Esophagus muscularis mucosa (tissue), 4 donors: ENCODE measurements at regions not wholly inside any gene's neighbourhood (a gene's known extent, or its start where the extent isn't known, plus 50 kb on each side); places are given as distances from the start of the nearest gene placed in this dataset.

Experiments used
- DNase-seq: peaks from one replicate; pipeline ENCODE4 v3.0.0-alpha.2; 2017; ENCODE audit errors: extremely low spot score
- H3K27ac ChIP-seq, 4 donors: fragments of 200-600 bp; sonication (generic); replicated peaks in 1 of 4; 1 replicate in 3 of 4; 2 replicates in 1 of 4; pipeline ENCODE4 v1.5.1; 2016 to 2019; ENCODE audit warnings: mild to moderate bottlenecking in 1 of 4
- H3K27me3 ChIP-seq, 4 donors: fragments of 200-600 bp; sonication (generic); one replicate each; pipeline versions ENCODE4 v1.5.1 to v1.6.0; 2016 to 2019
- H3K36me3 ChIP-seq, 4 donors: fragments of 200-600 bp; sonication (generic); one replicate each; pipeline ENCODE4 v1.5.1; 2016 to 2019
- H3K4me1 ChIP-seq, 4 donors: fragments of 200-600 bp; sonication (generic); one replicate each; pipeline ENCODE4 v1.5.1; 2016 to 2019
- H3K4me3 ChIP-seq, 4 donors: fragments of 200-600 bp; sonication (generic); 1 replicate in 2 of 4; 2 replicates in 2 of 4; pipeline ENCODE4 v1.5.1; 2016 to 2019; ENCODE audit warnings: mild to moderate bottlenecking in 4 of 4, moderate library complexity in 1 of 4
- H3K9me3 ChIP-seq, 4 donors: fragments of 200-600 bp; sonication (generic); 1 replicate in 3 of 4; 2 replicates in 1 of 4; pipeline ENCODE4 v1.5.1; 2016 to 2019
- CTCF ChIP-seq, 3 experiments: fragments of 200-600 bp in 2 of 3; fragments of 450-650 bp in 1 of 3; sonication (generic) in 2 of 3; IDR thresholded peaks; one replicate each; pipeline ENCODE4 v1.5.1; 2017 to 2019; ENCODE audit warnings: antibody characterized with exemption in 3 of 3, mild to moderate bottlenecking in 2 of 3, moderate library complexity in 1 of 3
- EP300 ChIP-seq: sonication (generic); formaldehyde crosslinking; IDR thresholded peaks from one replicate; pipeline ENCODE4 v1.6.1; 2017; ENCODE audit warnings: antibody characterized with exemption
- POLR2A ChIP-seq: fragments of 450-650 bp; IDR thresholded peaks from one replicate; pipeline ENCODE4 v1.6.1; 2017; ENCODE audit warnings: antibody characterized with exemption, moderate library complexity, mild to moderate bottlenecking, low read depth
- POLR2AphosphoS5 ChIP-seq, 2 donors: sonication (generic); formaldehyde crosslinking; IDR thresholded peaks; one replicate each; pipeline ENCODE4 v1.6.1; 2017; ENCODE audit warnings: antibody characterized with exemption in 2 of 2
- WGBS: methylation state at CpG from one replicate; pipeline ENCODE4 v1.1.5; 2018; 5-methylcytosine and 5-hydroxymethylcytosine counted together
- intact Hi-C: fragments of 100-400 bp; cut with DNase I; formaldehyde crosslinking; loops from one replicate; pipeline ENCODE4 v1.15.1; 2023

- DNase-seq: no peak
- Histone ChIP-seq H3K36me3 (no peaks in the 10 kb centered on the region), H3K27me3 (no peaks in the 10 kb centered on the region), H3K4me3 (no peak overlapping the region), H3K9me3 (no peaks in the 10 kb centered on the region), H3K4me1 (no peaks in the 10 kb centered on the region), H3K27ac (no peak overlapping the region)
- intact Hi-C loops: no loop called here
- 81% methylated on average over 1 of the region's 1 CpG for WGBS
- no peak for TF ChIP-seq CTCF (IDR thresholded peaks at IDR 0.05)
- TF ChIP-seq EP300: no peak
- no peak for TF ChIP-seq POLR2AphosphoS5 (IDR thresholded peaks at IDR 0.05)
- no peak for TF ChIP-seq POLR2A
These were observed 451.2 kb downstream of the RAB28 start for GRCh38 chr4:13032936-13033335.

GRCh38 chr4:13024147-13025105 is 459.7 kb downstream of the RAB28 start:
- no peaks in the 10 kb centered on the region for H3K36me3 ChIP-seq
- no peaks in the 10 kb centered on the region for H3K27me3 ChIP-seq
- peaks cover 0 to 5% (median 0%) of the 10 kb centered on the region in 4 donors for H3K9me3 ChIP-seq
- WGBS: 80% methylated on average over 7 of the region's 7 CpGs
- no peaks in the 10 kb centered on the region for H3K4me1 ChIP-seq
- TF ChIP-seq CTCF (IDR thresholded peaks at IDR 0.05) (no peak), POLR2A (no peak), EP300 (no peak), POLR2AphosphoS5 (IDR thresholded peaks at IDR 0.05) (no peak)
- DNase-seq: no peak
- no peak overlapping the region for H3K27ac ChIP-seq
- no peak overlapping the region for H3K4me3 ChIP-seq
- intact Hi-C loops: no loop called here

- no peaks in the 10 kb centered on the region for H3K27me3 ChIP-seq
- DNase-seq: no peak
- 45% methylated on average over 5 of the region's 5 CpGs for WGBS
- no peak overlapping the region for H3K27ac ChIP-seq
- H3K4me1 ChIP-seq: peaks cover 0 to 6% (median 0%) of the 10 kb centered on the region in 4 donors
- TF ChIP-seq CTCF (IDR thresholded peaks at IDR 0.05) (no peak), POLR2A (no peak), EP300 (no peak), POLR2AphosphoS5 (IDR thresholded peaks at IDR 0.05) (no peak)
- intact Hi-C loops: no loop called here
- no peaks in the 10 kb centered on the region for H3K9me3 ChIP-seq
- no peak overlapping the region for H3K4me3 ChIP-seq
- no peaks in the 10 kb centered on the region for H3K36me3 ChIP-seq
These were observed 476.2 kb downstream of the RAB28 start for GRCh38 chr4:13007802-13008470.

- H3K4me3 ChIP-seq: no peak overlapping the region
- TF ChIP-seq POLR2AphosphoS5 (IDR thresholded peaks at IDR 0.05) (no peak), CTCF (IDR thresholded peaks at IDR 0.05) (no peak), EP300 (no peak), POLR2A (no peak)
- H3K9me3 ChIP-seq: peaks cover 0 to 14% (median 4%) of the 10 kb centered on the region in 4 donors
- intact Hi-C loops: no loop called here
- DNase-seq: no peak
- H3K27ac ChIP-seq: no peak overlapping the region
- no peaks in the 10 kb centered on the region for H3K4me1 ChIP-seq
- 100% methylated on average over 2 of the region's 3 CpGs for WGBS
- H3K36me3 ChIP-seq: no peaks in the 10 kb centered on the region
- H3K27me3 ChIP-seq: no peaks in the 10 kb centered on the region
These were observed 490.2 kb downstream of the RAB28 start for GRCh38 chr4:12993923-12994322.
